ENCODE measurements at regions not wholly inside any gene's neighbourhood (a gene's known extent, or its start where the extent isn't known, plus 50 kb on each side); places are given as distances from the start of the nearest gene placed in this dataset.

DNA sequence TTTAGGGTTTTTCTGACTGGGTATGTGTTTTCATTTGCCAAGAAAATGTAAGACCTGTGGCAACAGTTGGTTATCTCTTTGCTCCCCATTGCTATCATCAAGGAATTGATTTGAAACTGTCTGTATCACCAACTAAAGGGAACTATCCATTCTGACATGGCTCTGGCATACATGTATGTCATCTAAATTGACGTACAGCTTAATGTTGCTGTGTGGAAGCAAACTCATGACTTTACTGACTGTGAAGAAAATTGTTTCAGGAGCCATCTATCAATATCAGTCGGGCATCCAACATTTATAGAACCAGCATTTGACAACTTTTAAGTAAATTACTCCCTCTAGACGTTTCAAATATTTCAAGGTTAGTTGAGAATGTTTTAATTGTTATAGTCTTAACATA is 555.8 kb upstream of the EPHA7 start:
- TF ChIP-seq, protein P1, sequence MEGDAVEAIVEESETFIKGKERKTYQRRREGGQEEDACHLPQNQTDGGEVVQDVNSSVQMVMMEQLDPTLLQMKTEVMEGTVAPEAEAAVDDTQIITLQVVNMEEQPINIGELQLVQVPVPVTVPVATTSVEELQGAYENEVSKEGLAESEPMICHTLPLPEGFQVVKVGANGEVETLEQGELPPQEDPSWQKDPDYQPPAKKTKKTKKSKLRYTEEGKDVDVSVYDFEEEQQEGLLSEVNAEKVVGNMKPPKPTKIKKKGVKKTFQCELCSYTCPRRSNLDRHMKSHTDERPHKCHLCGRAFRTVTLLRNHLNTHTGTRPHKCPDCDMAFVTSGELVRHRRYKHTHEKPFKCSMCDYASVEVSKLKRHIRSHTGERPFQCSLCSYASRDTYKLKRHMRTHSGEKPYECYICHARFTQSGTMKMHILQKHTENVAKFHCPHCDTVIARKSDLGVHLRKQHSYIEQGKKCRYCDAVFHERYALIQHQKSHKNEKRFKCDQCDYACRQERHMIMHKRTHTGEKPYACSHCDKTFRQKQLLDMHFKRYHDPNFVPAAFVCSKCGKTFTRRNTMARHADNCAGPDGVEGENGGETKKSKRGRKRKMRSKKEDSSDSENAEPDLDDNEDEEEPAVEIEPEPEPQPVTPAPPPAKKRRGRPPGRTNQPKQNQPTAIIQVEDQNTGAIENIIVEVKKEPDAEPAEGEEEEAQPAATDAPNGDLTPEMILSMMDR (IDR thresholded peaks at IDR 0.05), result no peak
- no peaks in the 10 kb centered on the region for H3K4me1 Mint-ChIP-seq (ENCODE audit: low read depth)
- H3K9me3 Mint-ChIP-seq, result peaks cover 37% of the 10 kb centered on the region
- H3K27ac Mint-ChIP-seq, result no peak overlapping the region
- peaks cover 3% of the 10 kb centered on the region for H3K27me3 Mint-ChIP-seq (ENCODE audit: insufficient read depth)
- H3K4me3 Mint-ChIP-seq, result no peak overlapping the region
- no peaks in the 10 kb centered on the region for H3K36me3 Mint-ChIP-seq (ENCODE audit: low read depth)
- no peak for DNase-seq

GRCh38 chr6:93974332-93974731 is 555.0 kb upstream of the EPHA7 start:
- H3K4me1 Mint-ChIP-seq (ENCODE audit: low read depth), result no peaks in the 10 kb centered on the region
- no peak overlapping the region for H3K27ac Mint-ChIP-seq
- TF ChIP-seq, protein P1 (IDR thresholded peaks at IDR 0.05), result no peak
- DNase-seq, result no peak
- H3K36me3 Mint-ChIP-seq (ENCODE audit: low read depth), result no peaks in the 10 kb centered on the region
- H3K4me3 Mint-ChIP-seq, result no peak overlapping the region
- peaks cover 37% of the 10 kb centered on the region for H3K9me3 Mint-ChIP-seq
- peaks cover 3% of the 10 kb centered on the region for H3K27me3 Mint-ChIP-seq (ENCODE audit: insufficient read depth)

GRCh38 chr6:93972791-93973190 is 553.4 kb upstream of the EPHA7 start:
- no peaks in the 10 kb centered on the region for H3K4me1 Mint-ChIP-seq (ENCODE audit: low read depth)
- no peak for DNase-seq
- no peak overlapping the region for H3K27ac Mint-ChIP-seq
- H3K9me3 Mint-ChIP-seq, result peaks cover 43% of the 10 kb centered on the region
- TF ChIP-seq, protein P1 (IDR thresholded peaks at IDR 0.05), result no peak
- no peak overlapping the region for H3K4me3 Mint-ChIP-seq
- peaks cover 3% of the 10 kb centered on the region for H3K27me3 Mint-ChIP-seq (ENCODE audit: insufficient read depth)
- no peaks in the 10 kb centered on the region for H3K36me3 Mint-ChIP-seq (ENCODE audit: low read depth)

- DNase-seq, result no peak
- TF ChIP-seq, protein P1 (IDR thresholded peaks at IDR 0.05), result no peak
- Mint-ChIP-seq H3K27ac (no peak overlapping the region), H3K27me3 (ENCODE audit: insufficient read depth) (peaks cover 3% of the 10 kb centered on the region), H3K4me3 (no peak overlapping the region), H3K4me1 (ENCODE audit: low read depth) (no peaks in the 10 kb centered on the region), H3K9me3 (peaks cover 60% of the 10 kb centered on the region), H3K36me3 (ENCODE audit: low read depth) (no peaks in the 10 kb centered on the region)
Measured at GRCh38 chr6:93970684-93971083, 551.3 kb upstream of the EPHA7 start.

- H3K9me3 Mint-ChIP-seq, result peaks cover 48% of the 10 kb centered on the region
- H3K4me3 Mint-ChIP-seq, result no peak overlapping the region
- no peaks in the 10 kb centered on the region for H3K4me1 Mint-ChIP-seq (ENCODE audit: low read depth)
- TF ChIP-seq, protein P1 (IDR thresholded peaks at IDR 0.05), result no peak
- DNase-seq, result no peak
- H3K36me3 Mint-ChIP-seq (ENCODE audit: low read depth), result no peaks in the 10 kb centered on the region
- H3K27me3 Mint-ChIP-seq (ENCODE audit: insufficient read depth), result peaks cover 3% of the 10 kb centered on the region; the same call in 1 of the 2 replicates
- H3K27ac Mint-ChIP-seq, result no peak overlapping the region
Measured at GRCh38 chr6:93968126-93968525, 548.8 kb upstream of the EPHA7 start.

DNA sequence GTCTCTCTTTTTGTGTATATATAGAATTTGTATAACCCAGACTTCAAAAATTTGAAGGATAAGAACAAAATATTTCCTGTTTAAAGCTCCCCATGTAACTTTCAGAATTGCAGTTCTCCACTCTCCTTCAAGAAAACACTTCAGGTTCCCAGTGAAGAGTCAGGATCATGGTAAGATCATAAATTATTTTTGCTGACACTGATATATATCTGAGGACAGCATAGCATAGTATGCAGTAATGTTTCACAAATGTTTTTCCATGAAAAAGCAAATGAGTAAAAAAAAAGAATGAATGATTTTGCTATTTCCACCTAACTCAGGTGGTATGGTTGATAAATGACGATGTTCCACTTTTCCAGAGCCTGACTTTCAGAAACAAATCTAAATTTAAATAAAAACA is 545.6 kb upstream of the EPHA7 start:
- Mint-ChIP-seq H3K4me3 (no peak overlapping the region), H3K27ac (no peak overlapping the region), H3K27me3 (ENCODE audit: insufficient read depth) (no peaks in the 10 kb centered on the region), H3K4me1 (ENCODE audit: low read depth) (no peaks in the 10 kb centered on the region), H3K9me3 (peaks cover 36% of the 10 kb centered on the region), H3K36me3 (ENCODE audit: low read depth) (no peaks in the 10 kb centered on the region)
- TF ChIP-seq, protein P1 (IDR thresholded peaks at IDR 0.05), result no peak
- no peak for DNase-seq
